ENCODE measurements at regions not wholly inside any gene's neighbourhood (a gene's known extent, or its start where the extent isn't known, plus 50 kb on each side); places are given as distances from the start of the nearest gene placed in this dataset.

- DNase-seq (ENCODE audit: low spot score), result no peak
Observed at GRCh38 chr5:17893026-17893635, 258.9 kb downstream of the TAF11L14 start.

- no peak for DNase-seq (ENCODE audit: low spot score)
Observed at GRCh38 chr5:17895288-17896033, 261.2 kb downstream of the TAF11L14 start.

DNA sequence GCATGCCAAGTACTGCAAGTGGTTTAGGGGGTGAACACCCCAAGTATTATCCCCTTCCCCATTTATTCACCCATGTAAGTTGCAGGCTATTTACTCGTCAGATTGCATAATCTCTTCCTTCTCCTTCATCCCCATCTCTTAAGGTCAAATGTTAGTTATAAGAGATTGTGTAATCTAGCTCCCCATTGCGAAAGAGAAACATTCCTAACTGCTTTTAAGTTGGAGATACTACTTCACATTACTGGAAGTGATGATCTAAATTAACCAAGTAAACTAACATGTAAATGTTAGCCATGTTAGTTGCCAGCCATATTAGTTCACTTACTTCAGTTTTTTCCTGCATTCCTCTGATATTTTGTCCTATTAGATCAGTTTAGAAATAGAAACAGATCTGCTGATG is 262.3 kb downstream of the TAF11L14 start:
- no peak for DNase-seq (ENCODE audit: low spot score)

DNA sequence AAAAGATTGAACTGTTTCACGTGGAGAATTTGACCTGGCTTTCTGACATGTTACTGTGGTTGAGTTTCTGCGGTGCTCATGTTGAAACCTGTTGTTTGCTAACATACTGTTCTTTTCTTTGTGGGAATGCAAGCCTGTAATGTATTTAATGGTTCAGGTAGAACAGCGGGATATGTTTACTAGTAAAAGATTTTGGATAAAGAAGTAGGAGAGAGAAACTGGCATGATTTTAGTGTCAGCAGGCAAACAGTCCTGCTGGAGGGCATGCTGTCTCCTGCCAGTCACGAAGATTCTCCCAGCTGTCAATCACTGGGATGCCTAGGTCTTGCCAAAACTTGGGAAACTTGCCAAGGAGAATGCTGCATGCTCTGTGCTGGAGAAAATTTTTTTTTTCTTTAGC is 263.5 kb downstream of the TAF11L14 start:
- no peak for DNase-seq (ENCODE audit: low spot score)

GRCh38 chr5:17898766-17899165 is 264.5 kb downstream of the TAF11L14 start:
- no peak for DNase-seq (ENCODE audit: low spot score)

DNA sequence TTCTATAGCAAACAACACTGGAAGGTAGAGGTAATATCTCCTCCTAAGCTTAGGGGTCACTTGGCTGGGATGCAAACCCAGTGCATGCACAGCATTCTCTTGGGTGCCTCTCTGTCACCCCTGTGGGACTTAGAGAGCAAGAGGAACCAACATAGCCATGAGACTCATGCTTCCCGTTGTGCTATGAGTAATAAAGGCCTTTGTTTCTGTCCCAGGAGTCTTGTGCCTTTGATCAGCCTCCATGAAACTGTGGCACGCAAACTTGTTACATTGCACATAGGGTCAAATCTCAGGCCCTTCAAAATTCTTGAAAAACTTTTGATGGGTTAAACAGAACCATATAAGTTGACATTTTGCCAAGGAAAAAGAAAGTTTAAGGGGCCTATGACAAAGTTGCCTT is 272.8 kb downstream of the TAF11L14 start:
- DNase-seq (ENCODE audit: low spot score), result no peak

DNA sequence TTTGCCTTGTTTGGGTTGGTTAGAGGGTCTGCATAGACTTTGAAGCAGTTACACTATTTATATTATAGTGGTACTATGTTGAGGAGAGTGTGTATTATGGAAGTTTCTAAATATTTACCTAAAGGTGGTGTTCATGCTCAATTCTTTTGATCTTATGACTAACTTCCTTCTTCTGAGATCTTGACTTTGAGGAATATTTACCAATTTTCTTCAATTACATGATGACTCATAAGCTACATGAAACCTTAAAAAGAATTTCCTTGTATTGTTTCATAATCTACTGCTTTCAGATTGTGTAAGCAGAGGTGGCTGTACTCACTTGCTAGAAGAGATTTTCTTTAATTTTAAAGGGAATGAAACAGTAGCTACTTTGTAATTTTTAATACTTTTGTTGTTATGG is 276.1 kb downstream of the TAF11L14 start:
- DNase-seq (ENCODE audit: low spot score), result no peak

- DNase-seq (ENCODE audit: low spot score), result no peak
Observed at GRCh38 chr5:17912794-17913193, 278.5 kb downstream of the TAF11L14 start.

DNA sequence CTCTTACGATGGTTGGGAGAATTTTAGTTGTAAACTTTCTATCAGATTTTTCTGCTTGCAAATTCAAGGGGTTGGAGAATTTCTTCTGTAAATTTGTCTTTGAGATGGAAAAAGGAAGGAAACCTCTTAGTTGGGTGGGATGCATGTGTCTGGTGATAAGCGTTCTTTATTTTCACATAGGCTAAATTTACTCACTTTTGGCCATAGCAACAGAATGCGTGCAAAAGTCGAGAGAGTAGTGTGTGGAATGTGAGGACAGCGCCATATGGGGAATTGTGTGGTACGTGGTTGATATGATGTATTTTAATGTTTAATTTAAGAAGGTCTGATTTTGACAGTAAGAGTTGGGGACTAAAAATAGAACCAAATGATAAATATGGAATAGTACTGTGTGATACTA is 282.2 kb downstream of the TAF11L14 start:
- DNase-seq (ENCODE audit: low spot score), result no peak

DNA sequence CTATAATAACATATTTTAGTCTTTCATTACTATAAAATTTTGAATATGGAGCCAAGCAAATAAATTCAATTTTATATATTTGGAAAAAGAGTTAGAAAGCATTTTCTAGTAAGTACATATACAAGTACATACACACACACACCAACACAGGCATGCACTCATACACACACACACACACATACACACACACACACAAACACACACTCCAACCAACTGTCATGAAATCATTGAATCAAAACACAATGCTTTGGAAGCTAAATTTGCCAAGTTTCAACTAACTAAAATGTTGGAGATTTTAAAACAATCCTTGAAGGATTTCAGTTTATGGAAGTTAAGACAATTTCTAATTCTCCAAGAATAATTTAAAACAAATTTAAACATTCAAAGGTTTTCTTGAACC is 283.2 kb downstream of the TAF11L14 start:
- no peak for DNase-seq (ENCODE audit: low spot score)

GRCh38 chr5:17918373-17919104 is 284.3 kb downstream of the TAF11L14 start:
- DNase-seq (ENCODE audit: low spot score), result no peak

DNA sequence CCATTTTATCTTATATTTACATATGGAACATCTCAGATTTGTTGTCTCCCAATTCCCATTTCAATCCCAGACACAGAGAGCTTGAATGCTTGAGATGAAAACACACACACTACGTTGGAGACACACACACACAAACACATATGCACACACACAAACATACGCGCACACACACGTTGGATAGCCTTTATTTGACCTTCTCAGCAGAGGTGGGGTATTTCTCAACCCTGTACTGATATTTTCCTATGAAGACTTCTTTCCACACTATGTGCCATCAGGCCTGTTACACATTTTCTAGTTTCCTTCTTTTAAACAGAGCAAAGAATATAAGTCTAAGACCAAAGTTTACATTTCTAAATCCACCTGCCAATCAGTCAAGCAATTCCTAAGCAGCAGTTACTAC is 291.0 kb downstream of the TAF11L14 start:
- DNase-seq (ENCODE audit: low spot score), result no peak

DNA sequence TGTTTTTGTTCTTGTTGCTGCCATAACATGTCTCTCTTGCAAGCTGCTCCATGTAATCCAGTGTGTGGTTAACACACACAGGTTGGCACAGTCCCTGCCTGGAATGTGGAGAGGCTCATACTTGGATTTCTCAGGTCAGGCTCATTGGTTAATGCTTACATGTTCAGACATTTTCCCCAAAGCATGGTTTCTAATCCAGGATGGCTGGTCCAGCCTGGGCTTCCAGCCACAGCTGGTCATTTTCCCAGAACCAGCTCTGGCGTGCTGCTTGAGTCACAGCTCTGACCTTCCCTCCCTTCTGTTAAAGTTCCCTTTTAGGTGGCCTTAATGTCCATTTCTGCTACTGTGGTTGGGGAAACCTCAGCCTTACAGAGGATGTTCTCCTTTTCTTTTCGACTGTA is 294.3 kb downstream of the TAF11L14 start:
- DNase-seq (ENCODE audit: low spot score), result no peak

- no peak for DNase-seq (ENCODE audit: low spot score)
Observed at GRCh38 chr5:17929171-17929570, 294.9 kb downstream of the TAF11L14 start.

DNA sequence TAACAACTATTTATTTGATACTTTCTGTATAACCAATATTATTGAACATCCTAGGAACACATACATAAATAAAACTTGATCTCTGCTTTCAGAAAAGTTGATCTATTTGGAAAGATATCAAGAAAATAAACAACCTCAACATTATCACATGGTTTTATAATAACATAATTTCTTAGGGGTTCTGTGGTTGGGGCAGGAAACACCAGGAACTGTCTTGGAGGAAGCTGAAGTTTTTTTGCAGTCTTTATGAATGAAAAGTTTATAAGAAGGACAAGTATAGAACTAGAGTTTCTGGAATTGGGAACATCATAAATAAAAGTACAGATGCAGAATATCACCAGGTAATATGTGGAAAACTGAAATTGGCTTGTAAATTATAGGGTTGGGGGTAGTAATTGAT is 296.1 kb downstream of the TAF11L14 start:
- DNase-seq (ENCODE audit: low spot score), result no peak

DNA sequence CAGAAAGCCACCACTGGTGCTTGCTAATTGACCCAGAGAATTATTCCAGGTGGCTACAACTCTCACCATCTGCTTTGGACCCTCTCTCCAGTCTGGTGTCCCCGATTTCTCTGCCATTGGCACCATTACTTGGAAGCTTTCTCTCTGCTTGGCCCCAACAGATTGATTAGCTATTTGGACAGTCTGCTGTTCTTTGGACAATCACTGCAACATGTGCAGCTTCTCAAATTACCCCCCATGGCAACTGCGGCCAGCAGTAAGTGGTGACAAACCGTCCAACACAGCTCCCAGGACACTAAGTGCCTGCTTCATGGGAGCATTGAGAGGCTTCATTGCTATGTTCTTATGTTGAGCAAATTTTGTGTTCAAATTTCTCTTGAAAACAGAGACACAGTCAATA is 309.8 kb downstream of the TAF11L14 start:
- no peak for DNase-seq (ENCODE audit: low spot score)

DNA sequence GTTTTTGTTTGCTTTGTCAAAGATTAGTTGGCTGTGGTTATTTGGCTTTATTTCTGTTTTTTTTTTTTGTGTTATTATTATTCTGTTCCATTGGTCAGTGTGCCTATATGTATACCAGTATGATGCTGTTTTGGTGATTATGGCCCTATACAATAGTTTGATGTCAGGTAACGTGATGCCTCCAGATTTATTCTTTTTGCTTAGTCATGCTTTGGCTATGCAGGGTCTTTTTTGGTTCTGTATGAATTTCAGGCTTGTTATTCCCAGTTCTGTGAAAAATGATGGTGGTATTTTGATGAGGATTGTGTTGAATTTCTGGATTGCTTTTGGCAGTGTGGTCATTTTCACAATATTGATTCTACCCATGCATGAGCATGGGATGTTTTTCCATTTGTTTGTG is 312.8 kb downstream of the TAF11L14 start:
- DNase-seq (ENCODE audit: low spot score), result no peak

GRCh38 chr5:17951392-17952169 is 317.3 kb downstream of the TAF11L14 start:
- no peak for DNase-seq (ENCODE audit: low spot score)

GRCh38 chr5:17952231-17952630 is 318.0 kb downstream of the TAF11L14 start:
- no peak for DNase-seq (ENCODE audit: low spot score)

DNA sequence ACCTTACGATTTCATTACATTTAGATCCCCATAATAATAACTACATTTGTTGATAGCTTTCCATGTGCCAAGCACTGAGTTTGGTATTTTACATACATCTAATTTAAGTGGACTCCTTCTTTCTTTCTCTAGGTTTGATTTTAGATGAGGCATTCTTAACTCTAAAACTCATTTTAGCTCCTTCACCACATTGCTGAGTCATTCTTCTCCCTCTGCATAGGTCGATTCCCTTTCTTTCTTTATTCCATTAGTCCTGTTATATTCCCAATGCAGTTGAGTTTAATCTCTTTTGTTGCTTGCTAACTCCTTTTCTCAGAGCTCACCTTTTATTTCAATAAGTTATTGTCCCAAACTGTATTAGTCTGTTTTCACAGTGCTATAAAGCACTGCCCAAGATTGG is 329.8 kb downstream of the TAF11L14 start:
- DNase-seq (ENCODE audit: low spot score), result no peak

- no peak for DNase-seq (ENCODE audit: low spot score)
Observed at GRCh38 chr5:17966640-17967402, 332.6 kb downstream of the TAF11L14 start.

DNA sequence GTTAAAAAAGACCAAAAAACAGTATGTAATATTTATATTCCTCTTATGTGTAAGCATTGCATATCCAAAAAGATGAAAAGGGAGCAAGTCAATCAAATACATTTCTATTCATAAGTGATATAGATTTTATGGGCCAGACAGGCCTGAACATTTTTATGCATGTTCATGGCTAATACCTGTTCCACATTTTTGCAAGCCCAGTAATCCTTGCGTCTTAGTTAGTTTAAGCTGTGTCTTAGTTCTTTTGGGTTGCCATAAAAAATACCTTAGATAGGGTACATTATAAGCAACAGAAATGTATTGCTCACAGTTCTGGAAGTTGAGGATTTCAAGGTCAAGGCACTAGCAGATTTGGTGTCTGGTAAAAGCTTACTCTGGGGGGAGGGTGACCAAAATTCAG is 342.1 kb downstream of the TAF11L14 start:
- DNase-seq (ENCODE audit: low spot score), result no peak
